Breast epithelium (tissue), 3 donors: ENCODE measurements at regions not wholly inside any gene's neighbourhood (a gene's known extent, or its start where the extent isn't known, plus 50 kb on each side); places are given as distances from the start of the nearest gene placed in this dataset.

Experiments
- CTCF ChIP-seq, 3 donors: fragments of 450-650 bp; IDR thresholded peaks; one replicate each; pipeline ENCODE4 v1.5.1; 2016 to 2017; ENCODE audit warnings: antibody characterized with exemption in 3 of 3, mild to moderate bottlenecking in 3 of 3, moderate library complexity in 3 of 3
- POLR2A ChIP-seq: fragments of 450-650 bp; IDR thresholded peaks from one replicate; pipeline ENCODE4 v1.6.1; 2016; ENCODE audit warnings: antibody characterized with exemption, mild to moderate bottlenecking, moderate library complexity
- POLR2AphosphoS5 ChIP-seq, 3 donors: sonication (generic); formaldehyde crosslinking; IDR thresholded peaks; one replicate each; pipeline ENCODE4 v1.6.1; 2017; ENCODE audit warnings: antibody characterized with exemption in 3 of 3

- no peak for TF ChIP-seq CTCF (IDR thresholded peaks at IDR 0.05)
- no peak for TF ChIP-seq POLR2A
- TF ChIP-seq POLR2AphosphoS5 (IDR thresholded peaks at IDR 0.05), result no peak
These were observed 226.3 kb upstream of the B3GALT2 start for GRCh38 chr1:193412748-193413147.
